B cell (primary cell): ENCODE measurements at regions not wholly inside any gene's neighbourhood (a gene's known extent, or its start where the extent isn't known, plus 50 kb on each side); places are given as distances from the start of the nearest gene placed in this dataset.

ENCODE experiments used
- CTCF ChIP-seq: fragments of 200-600 bp; IDR thresholded peaks from one replicate; pipeline ENCODE4 v1.8.0; 2022; ENCODE audit warnings: antibody characterized with exemption, mild to moderate bottlenecking
- EZH2 ChIP-seq: IDR thresholded peaks from 2 replicates; pipeline ENCODE4 v1.6.1; 2012; ENCODE audit warnings: borderline replicate concordance, low read depth, mild to moderate bottlenecking, moderate library complexity, low read length; ENCODE audit not compliant: insufficient read depth, poor library complexity, severe bottlenecking

GRCh38 chr6:4567141-4567540 lies 209.1 kb upstream of the CDYL start:
- TF ChIP-seq CTCF (no peak), EZH2 (no peak)
